22Rv1 (cell line): ENCODE measurements at regions not wholly inside any gene's neighbourhood (a gene's known extent, or its start where the extent isn't known, plus 50 kb on each side); places are given as distances from the start of the nearest gene placed in this dataset.

ENCODE experiments used
- H3K27ac ChIP-seq: fragments of 450-650 bp; 2 replicates; pipeline ENCODE4 v1.5.1; 2017
- ZFX ChIP-seq: fragments of 450-650 bp; IDR thresholded peaks from 2 replicates; pipeline ENCODE4 v1.6.1; 2017; ENCODE audit warnings: antibody characterized with exemption, borderline replicate concordance
- TF ChIP-seq, protein P1 (sequence below): fragments of 450-650 bp; IDR thresholded peaks from 2 replicates; pipeline ENCODE4 v1.5.1; 2017; ENCODE audit warnings: mild to moderate bottlenecking

DNA sequence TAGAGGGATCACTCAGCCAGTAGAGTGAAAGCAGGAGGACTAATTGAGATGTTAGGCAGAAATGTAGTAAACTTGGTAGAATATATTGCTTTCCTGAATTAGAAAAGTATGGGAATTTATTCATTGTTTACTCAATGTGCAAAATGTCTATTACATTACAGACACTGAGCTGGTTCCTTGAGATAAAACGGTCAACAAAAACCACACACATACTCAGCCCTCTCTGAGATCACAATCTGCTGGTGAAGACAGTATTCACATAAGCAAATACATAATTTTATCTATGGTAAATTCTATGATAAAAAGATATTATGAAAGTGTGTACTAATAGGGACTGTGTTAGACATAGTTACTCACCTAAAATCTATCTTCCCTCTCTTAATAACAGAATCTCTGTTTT is 833.5 kb downstream of the KCNA4 start:
- TF ChIP-seq, protein P1, sequence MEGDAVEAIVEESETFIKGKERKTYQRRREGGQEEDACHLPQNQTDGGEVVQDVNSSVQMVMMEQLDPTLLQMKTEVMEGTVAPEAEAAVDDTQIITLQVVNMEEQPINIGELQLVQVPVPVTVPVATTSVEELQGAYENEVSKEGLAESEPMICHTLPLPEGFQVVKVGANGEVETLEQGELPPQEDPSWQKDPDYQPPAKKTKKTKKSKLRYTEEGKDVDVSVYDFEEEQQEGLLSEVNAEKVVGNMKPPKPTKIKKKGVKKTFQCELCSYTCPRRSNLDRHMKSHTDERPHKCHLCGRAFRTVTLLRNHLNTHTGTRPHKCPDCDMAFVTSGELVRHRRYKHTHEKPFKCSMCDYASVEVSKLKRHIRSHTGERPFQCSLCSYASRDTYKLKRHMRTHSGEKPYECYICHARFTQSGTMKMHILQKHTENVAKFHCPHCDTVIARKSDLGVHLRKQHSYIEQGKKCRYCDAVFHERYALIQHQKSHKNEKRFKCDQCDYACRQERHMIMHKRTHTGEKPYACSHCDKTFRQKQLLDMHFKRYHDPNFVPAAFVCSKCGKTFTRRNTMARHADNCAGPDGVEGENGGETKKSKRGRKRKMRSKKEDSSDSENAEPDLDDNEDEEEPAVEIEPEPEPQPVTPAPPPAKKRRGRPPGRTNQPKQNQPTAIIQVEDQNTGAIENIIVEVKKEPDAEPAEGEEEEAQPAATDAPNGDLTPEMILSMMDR, result no peak
- no peak for TF ChIP-seq ZFX
- H3K27ac ChIP-seq, result no peak overlapping the region

- TF ChIP-seq ZFX, result no peak
- TF ChIP-seq, protein P1, result no peak
- no peak overlapping the region for H3K27ac ChIP-seq
Measured at GRCh38 chr11:29173660-29174062, 843.2 kb downstream of the KCNA4 start.

DNA sequence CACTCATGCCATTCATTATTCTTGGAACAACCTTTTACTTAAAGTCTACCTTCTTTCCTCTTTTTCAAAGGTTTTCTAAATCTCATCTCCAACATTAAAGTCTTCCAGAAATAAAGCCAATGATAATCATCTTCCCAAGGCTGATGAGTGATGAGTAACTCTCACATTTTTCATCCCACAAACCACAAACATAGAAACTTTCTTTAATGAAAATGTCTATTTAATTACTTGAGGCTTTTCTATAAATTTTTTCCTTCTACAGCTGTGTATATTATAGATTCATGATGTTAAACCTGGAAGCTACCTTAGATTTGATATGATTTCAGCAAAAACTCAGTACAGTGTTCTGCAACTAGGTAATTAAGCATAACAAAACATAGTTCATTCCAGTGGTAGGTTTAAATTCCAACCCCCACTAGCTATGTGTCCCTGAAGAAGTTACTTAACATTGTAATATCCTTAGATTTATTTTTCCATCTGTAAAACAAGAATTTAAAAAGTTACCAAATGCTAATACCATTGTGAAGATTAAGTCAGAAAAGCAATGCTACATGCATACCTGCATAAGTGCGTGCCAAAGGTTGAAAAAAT is 845.4 kb downstream of the KCNA4 start:
- no peak overlapping the region for H3K27ac ChIP-seq
- TF ChIP-seq ZFX, result no peak
- TF ChIP-seq, protein P1, result no peak

GRCh38 chr11:29166306-29166705 is 850.5 kb downstream of the KCNA4 start:
- H3K27ac ChIP-seq, result no peak overlapping the region
- no peak for TF ChIP-seq ZFX
- TF ChIP-seq, protein P1, result no peak

DNA sequence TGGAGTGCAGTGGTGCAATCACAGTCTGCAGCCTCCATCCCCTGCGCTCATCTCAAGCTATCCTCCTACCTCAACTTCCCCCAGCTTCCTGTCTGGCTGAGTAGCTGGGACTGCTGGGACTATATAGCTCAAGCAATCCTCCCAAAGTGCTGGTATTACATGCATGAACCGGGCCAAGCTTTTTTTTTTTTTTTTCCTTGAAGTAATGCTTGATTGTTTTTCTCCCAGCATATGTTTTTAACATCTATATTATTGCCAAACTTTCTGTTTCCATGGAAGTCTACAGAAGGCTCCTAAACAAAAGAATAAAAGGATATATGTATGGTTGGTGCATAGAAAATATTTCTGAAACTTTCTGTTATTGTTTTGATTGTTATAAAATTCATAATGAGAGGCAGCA is 853.6 kb downstream of the KCNA4 start:
- no peak overlapping the region for H3K27ac ChIP-seq
- TF ChIP-seq ZFX, result no peak

DNA sequence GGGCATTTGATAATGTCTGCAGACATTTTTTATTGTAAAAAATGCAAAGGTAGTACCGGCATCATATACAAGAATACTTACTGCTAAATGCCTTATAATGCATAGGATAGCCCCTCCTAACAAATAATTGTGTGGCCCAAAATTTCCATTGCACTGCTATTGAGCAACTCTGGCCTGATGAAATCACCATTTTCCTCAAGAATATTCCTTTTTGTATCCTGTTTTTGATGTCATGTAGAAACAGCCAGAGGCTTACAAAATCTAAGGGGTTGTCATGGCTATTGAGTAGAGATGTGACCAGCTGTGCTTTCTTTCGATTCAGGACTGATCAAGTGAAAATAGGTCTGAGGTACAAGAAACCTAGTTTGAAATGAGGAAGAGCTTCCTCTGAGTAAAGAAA is 854.3 kb downstream of the KCNA4 start:
- no peak overlapping the region for H3K27ac ChIP-seq
- TF ChIP-seq, protein P1, result no peak
- TF ChIP-seq ZFX, result no peak

- H3K27ac ChIP-seq, result no peak overlapping the region
Measured at GRCh38 chr11:29161191-29161590, 855.6 kb downstream of the KCNA4 start.

More at GRCh38 chr11:29161191-29161590, 855.6 kb downstream of the KCNA4 start:
- no peak for TF ChIP-seq ZFX
- TF ChIP-seq, protein P1, result no peak
